Gastrocnemius medialis (tissue), 4 donors: ENCODE measurements at regions not wholly inside any gene's neighbourhood (a gene's known extent, or its start where the extent isn't known, plus 50 kb on each side); places are given as distances from the start of the nearest gene placed in this dataset.

Source experiments
- ATAC-seq, 2 donors: fragments of 150-250 bp; one replicate each; pipeline ENCODE4 v1.9.1; 2016
- DNase-seq, 2 donors: peaks; one replicate each; pipeline ENCODE4 v3.0.0-alpha.2; 2019
- H3K27ac ChIP-seq, 4 donors: fragments of 200-600 bp; sonication (generic); 1 replicate in 1 of 4; 2 replicates in 3 of 4; pipeline ENCODE4 v1.5.1; 2016 to 2018; ENCODE audit warnings: mild to moderate bottlenecking in 2 of 4, moderate library complexity in 1 of 4
- H3K27me3 ChIP-seq, 3 donors: fragments of 200-600 bp; sonication (generic) in 2 of 3; 1 replicate in 1 of 3; 2 replicates in 2 of 3; pipeline versions ENCODE4 v1.5.1 to v1.6.0; 2016 to 2019; ENCODE audit warnings: mild to moderate bottlenecking in 1 of 3, moderate library complexity in 1 of 3
- H3K36me3 ChIP-seq, 2 donors: fragments of 200-600 bp; sonication (generic) in 1 of 2; one replicate each; pipeline ENCODE4 v1.5.1; 2017 to 2018
- H3K4me1 ChIP-seq, 2 donors: fragments of 200-600 bp; sonication (generic) in 1 of 2; one replicate each; pipeline ENCODE4 v1.5.1; 2016 to 2017; ENCODE audit warnings: mild to moderate bottlenecking in 2 of 2
- H3K4me3 ChIP-seq, 4 donors: fragments of 200-600 bp; sonication (generic) in 3 of 4; 1 replicate in 1 of 4; 2 replicates in 3 of 4; pipeline ENCODE4 v1.5.1; 2016 to 2019; ENCODE audit warnings: mild to moderate bottlenecking in 2 of 4
- H3K9me3 ChIP-seq, 3 donors: fragments of 200-600 bp; sonication (generic) in 2 of 3; 1 replicate in 1 of 3; 2 replicates in 2 of 3; pipeline ENCODE4 v1.5.1; 2016 to 2019
- CTCF ChIP-seq, 5 experiments: fragments of 450-650 bp in 3 of 5; fragments of 200-600 bp in 2 of 5; sonication (generic) in 2 of 5; IDR thresholded peaks in 4 of 5; conservative IDR thresholded peaks in 1 of 5; 1 replicate in 4 of 5; 2 replicates in 1 of 5; pipeline ENCODE4 v1.5.1; 2016 to 2019; ENCODE audit warnings: antibody characterized with exemption in 5 of 5, mild to moderate bottlenecking in 3 of 5, moderate library complexity in 3 of 5
- POLR2A ChIP-seq, 2 donors: fragments of 450-650 bp; IDR thresholded peaks; one replicate each; pipeline ENCODE4 v1.6.1; 2017; ENCODE audit warnings: antibody characterized with exemption in 2 of 2, mild to moderate bottlenecking in 2 of 2, moderate library complexity in 2 of 2
- in situ Hi-C, 4 donors: fragments of 200-750 bp; cut with MboI; loops; one replicate each; pipeline versions ENCODE4 v1.15.0 to v1.8.0; 2017; ENCODE audit warnings: low sequenced_read_pairs in 4 of 4
- intact Hi-C: fragments of 100-400 bp; cut with DNase I; formaldehyde crosslinking; loops from one replicate; pipeline ENCODE4 v1.15.1; 2023; ENCODE audit warnings: low total_unique reads

GRCh38 chr12:59867689-59868088 lies 271.9 kb downstream of the SLC16A7 start:
- H3K27ac ChIP-seq = no peak overlapping the region
- no peak for TF ChIP-seq POLR2A (IDR thresholded peaks at IDR 0.05)
- TF ChIP-seq CTCF (IDR thresholded peaks at IDR 0.05 in 4 of 5, conservative IDR thresholded peaks at IDR 0.05 in 1 of 5) = no peak
- in situ Hi-C loops = no loop called here
- no peaks in the 10 kb centered on the region for H3K36me3 ChIP-seq
- no peaks in the 10 kb centered on the region for H3K4me1 ChIP-seq
- no peak overlapping the region for H3K4me3 ChIP-seq
- DNase-seq (no peak), ATAC-seq (no peak)
- intact Hi-C loops = no loop called here
- H3K9me3 ChIP-seq = no peaks in the 10 kb centered on the region
- H3K27me3 ChIP-seq = no peaks in the 10 kb centered on the region

GRCh38 chr12:59871779-59872178 lies 275.9 kb downstream of the SLC16A7 start:
- in situ Hi-C loops = no loop called here
- no peaks in the 10 kb centered on the region for H3K27me3 ChIP-seq
- H3K4me1 ChIP-seq = no peaks in the 10 kb centered on the region
- no peaks in the 10 kb centered on the region for H3K9me3 ChIP-seq
- TF ChIP-seq CTCF (IDR thresholded peaks at IDR 0.05 in 4 of 5, conservative IDR thresholded peaks at IDR 0.05 in 1 of 5) = no peak
- no peak for TF ChIP-seq POLR2A (IDR thresholded peaks at IDR 0.05)
- no peak for DNase-seq
- no peaks in the 10 kb centered on the region for H3K36me3 ChIP-seq
- no peak overlapping the region for H3K4me3 ChIP-seq
- no peak overlapping the region for H3K27ac ChIP-seq
- intact Hi-C loops = no loop called here
- no peak for ATAC-seq

GRCh38 chr12:59873136-59873535 lies 277.3 kb downstream of the SLC16A7 start:
- ATAC-seq = no peak
- in situ Hi-C loops = no loop called here
- no peak for TF ChIP-seq CTCF (IDR thresholded peaks at IDR 0.05 in 4 of 5, conservative IDR thresholded peaks at IDR 0.05 in 1 of 5)
- TF ChIP-seq POLR2A (IDR thresholded peaks at IDR 0.05) = no peak

GRCh38 chr12:59874781-59875180 lies 279.0 kb downstream of the SLC16A7 start:
- Histone ChIP-seq H3K9me3 (no peaks in the 10 kb centered on the region), H3K27me3 (no peaks in the 10 kb centered on the region), H3K27ac (no peak overlapping the region), H3K4me1 (no peaks in the 10 kb centered on the region), H3K4me3 (no peak overlapping the region), H3K36me3 (no peaks in the 10 kb centered on the region)
- intact Hi-C loops (no loop called here), in situ Hi-C loops (no loop called here)
- no peak for TF ChIP-seq POLR2A (IDR thresholded peaks at IDR 0.05)
- TF ChIP-seq CTCF (IDR thresholded peaks at IDR 0.05 in 4 of 5, conservative IDR thresholded peaks at IDR 0.05 in 1 of 5) = no peak
- no peak for DNase-seq
- no peak for ATAC-seq

More at GRCh38 chr12:59873136-59873535, 277.3 kb downstream of the SLC16A7 start:
- H3K27me3 ChIP-seq = no peaks in the 10 kb centered on the region
- H3K36me3 ChIP-seq = no peaks in the 10 kb centered on the region
- intact Hi-C loops = no loop called here
- DNase-seq = no peak
- H3K4me1 ChIP-seq = no peaks in the 10 kb centered on the region
- no peak overlapping the region for H3K27ac ChIP-seq
- no peaks in the 10 kb centered on the region for H3K9me3 ChIP-seq
- no peak overlapping the region for H3K4me3 ChIP-seq

GRCh38 chr12:59886131-59886733 lies 290.4 kb downstream of the SLC16A7 start:
- no peak overlapping the region for H3K4me3 ChIP-seq
- no peak overlapping the region for H3K27ac ChIP-seq
- DNase-seq = no peak
- in situ Hi-C loops = no loop called here
- TF ChIP-seq POLR2A (IDR thresholded peaks at IDR 0.05) = no peak
- no peak for TF ChIP-seq CTCF (IDR thresholded peaks at IDR 0.05 in 4 of 5, conservative IDR thresholded peaks at IDR 0.05 in 1 of 5)
- no peaks in the 10 kb centered on the region for H3K9me3 ChIP-seq
- intact Hi-C loops = no loop called here
- no peaks in the 10 kb centered on the region for H3K27me3 ChIP-seq
- H3K4me1 ChIP-seq = no peaks in the 10 kb centered on the region
- no peak for ATAC-seq
- no peaks in the 10 kb centered on the region for H3K36me3 ChIP-seq
